ENCODE measurements at regions not wholly inside any gene's neighbourhood (a gene's known extent, or its start where the extent isn't known, plus 50 kb on each side); places are given as distances from the start of the nearest gene placed in this dataset.

DNA sequence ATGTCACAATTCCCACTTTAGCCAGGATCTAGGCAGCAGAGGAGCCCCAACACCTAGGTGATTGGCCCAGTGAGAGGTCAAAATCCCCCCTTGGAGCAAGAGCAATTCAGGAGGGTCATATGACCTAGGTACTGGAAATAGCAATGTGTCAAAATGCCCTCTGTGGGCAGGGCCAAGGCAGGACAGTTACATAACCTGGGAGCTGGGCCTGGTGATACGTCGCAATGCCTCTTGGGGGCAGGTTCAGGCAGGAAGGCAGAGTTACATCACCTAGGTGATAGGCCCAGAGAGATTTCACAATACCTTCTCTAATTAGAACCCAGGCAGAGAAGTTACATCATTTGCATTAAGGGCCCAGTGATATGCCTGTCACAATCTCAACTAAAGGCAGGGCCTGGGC is 1906.3 kb downstream of the TP53TG3F start:
- DNase-seq (ENCODE audit: low read depth) = peak; percentile 57
- TF ChIP-seq, protein P1, sequence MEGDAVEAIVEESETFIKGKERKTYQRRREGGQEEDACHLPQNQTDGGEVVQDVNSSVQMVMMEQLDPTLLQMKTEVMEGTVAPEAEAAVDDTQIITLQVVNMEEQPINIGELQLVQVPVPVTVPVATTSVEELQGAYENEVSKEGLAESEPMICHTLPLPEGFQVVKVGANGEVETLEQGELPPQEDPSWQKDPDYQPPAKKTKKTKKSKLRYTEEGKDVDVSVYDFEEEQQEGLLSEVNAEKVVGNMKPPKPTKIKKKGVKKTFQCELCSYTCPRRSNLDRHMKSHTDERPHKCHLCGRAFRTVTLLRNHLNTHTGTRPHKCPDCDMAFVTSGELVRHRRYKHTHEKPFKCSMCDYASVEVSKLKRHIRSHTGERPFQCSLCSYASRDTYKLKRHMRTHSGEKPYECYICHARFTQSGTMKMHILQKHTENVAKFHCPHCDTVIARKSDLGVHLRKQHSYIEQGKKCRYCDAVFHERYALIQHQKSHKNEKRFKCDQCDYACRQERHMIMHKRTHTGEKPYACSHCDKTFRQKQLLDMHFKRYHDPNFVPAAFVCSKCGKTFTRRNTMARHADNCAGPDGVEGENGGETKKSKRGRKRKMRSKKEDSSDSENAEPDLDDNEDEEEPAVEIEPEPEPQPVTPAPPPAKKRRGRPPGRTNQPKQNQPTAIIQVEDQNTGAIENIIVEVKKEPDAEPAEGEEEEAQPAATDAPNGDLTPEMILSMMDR (IDR thresholded peaks at IDR 0.05; ENCODE audit: insufficient read depth, low read depth, low read length, missing control alignments) = no peak
- no peak overlapping the region for H3K4me3 ChIP-seq (ENCODE audit: low read length)

DNA sequence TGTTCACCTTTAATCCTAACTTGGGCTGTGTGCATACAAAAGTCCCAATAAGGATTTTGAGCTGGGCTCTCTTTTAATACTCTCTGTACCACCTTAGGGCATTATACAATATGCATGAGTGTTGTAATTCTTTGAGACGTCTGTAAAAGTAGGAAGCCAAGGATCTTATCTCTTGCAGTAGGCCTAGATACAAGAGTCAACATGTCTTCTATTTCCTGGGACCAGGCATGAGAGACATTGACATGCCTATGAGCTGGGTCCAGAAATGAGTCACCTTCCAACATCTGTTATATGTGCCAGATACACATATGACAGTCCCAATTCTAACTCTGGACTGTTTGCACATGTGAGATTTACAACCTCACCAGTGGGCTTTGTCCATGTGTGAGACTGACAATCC is 1911.2 kb downstream of the TP53TG3F start:
- DNase-seq (ENCODE audit: low read depth) = peak; percentile 44
- TF ChIP-seq, protein P1 (IDR thresholded peaks at IDR 0.05; ENCODE audit: insufficient read depth, low read depth, low read length, missing control alignments) = no peak
- no peak overlapping the region for H3K4me3 ChIP-seq (ENCODE audit: low read length)

DNA sequence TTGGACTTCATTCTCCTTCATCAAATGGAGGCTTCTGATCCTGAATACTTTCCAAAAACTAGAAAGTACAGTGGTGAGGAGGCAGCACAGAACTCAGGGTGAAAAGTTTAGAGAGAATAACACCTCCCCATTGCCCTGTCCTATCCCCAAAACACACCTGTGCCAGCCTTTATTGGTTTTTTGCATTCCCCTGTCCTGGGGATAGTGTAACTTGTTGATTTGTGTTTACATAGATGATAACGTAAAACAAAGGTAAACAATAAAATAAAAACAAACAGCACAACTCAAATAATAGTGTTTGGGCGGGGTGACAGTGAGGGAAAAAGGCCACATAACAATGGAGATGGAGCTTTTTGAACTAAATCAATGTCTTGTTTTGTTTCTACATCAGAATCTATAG is 1917.7 kb downstream of the TP53TG3F start:
- TF ChIP-seq, protein P1 (IDR thresholded peaks at IDR 0.05; ENCODE audit: insufficient read depth, low read depth, low read length, missing control alignments) = no peak

DNA sequence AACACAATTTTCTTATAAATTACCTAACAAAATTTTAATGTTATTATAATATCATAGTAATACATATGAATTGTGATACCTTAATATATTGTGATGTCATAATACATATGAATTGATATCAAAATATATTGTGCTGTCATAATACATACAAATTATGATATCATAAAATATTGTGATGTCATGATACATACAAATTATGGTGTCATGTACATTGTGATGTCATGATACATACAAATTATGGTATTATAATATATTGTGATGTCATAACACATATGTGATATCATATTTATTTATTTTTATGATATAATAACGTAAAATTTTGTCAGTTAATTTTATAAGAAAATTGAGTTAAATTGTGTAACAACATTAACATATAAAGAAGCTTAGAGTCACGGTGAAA is 1927.2 kb downstream of the TP53TG3F start:
- H3K4me3 ChIP-seq (ENCODE audit: low read length) = no peak overlapping the region
- TF ChIP-seq, protein P1 (IDR thresholded peaks at IDR 0.05; ENCODE audit: insufficient read depth, low read depth, low read length, missing control alignments) = no peak
- DNase-seq (ENCODE audit: low read depth) = no peak

More for the DNA sequence above, 1917.7 kb downstream of the TP53TG3F start:
- no peak for DNase-seq (ENCODE audit: low read depth)
- no peak overlapping the region for H3K4me3 ChIP-seq (ENCODE audit: low read length)

DNA sequence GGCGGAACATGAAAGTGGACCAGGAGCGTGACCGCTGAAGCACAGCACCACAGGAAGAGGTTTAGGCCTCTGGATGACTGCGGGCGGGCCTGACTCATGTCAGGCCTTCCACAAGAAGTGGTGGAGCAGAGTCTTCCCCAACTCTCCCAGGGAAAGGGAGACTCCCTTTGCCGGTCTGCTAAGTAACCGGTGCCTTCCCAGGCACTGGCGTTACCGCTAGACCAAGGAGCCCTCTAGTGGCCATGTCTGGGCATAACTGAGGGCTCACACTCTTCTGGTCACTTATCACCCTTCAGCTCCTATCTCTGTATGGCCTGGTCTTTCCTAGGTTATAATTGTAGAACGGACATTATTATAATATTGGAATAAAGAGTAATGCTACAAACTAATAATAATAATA is 1931.9 kb downstream of the TP53TG3F start:
- DNase-seq (ENCODE audit: low read depth) = peak; percentile 62
- H3K4me3 ChIP-seq (ENCODE audit: low read length) = no peak overlapping the region
- TF ChIP-seq, protein P1 (IDR thresholded peaks at IDR 0.05; ENCODE audit: insufficient read depth, low read depth, low read length, missing control alignments) = peak; percentile 56

DNA sequence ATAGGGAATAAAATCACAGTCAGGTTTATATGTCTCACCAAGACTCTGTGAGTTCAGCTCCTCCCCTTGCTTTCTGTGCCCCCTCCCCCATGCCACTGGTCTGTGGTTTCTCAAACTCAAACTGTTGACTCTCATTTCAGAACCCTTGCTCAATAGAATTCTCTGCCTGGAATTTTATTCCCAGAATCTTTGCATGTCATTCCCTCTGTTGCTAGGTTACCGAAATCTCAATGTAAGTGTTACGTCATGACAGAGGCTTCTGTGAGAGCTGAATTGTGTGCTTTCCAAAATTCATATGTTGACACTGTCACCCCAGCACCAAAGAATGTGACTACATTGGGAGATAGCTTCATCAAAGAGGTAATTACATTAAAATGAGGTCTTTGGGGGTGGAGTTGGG is 1938.8 kb downstream of the TP53TG3F start:
- TF ChIP-seq, protein P1 (IDR thresholded peaks at IDR 0.05; ENCODE audit: insufficient read depth, low read depth, low read length, missing control alignments) = no peak
- DNase-seq (ENCODE audit: low read depth) = no peak
- H3K4me3 ChIP-seq (ENCODE audit: low read length) = no peak overlapping the region

DNA sequence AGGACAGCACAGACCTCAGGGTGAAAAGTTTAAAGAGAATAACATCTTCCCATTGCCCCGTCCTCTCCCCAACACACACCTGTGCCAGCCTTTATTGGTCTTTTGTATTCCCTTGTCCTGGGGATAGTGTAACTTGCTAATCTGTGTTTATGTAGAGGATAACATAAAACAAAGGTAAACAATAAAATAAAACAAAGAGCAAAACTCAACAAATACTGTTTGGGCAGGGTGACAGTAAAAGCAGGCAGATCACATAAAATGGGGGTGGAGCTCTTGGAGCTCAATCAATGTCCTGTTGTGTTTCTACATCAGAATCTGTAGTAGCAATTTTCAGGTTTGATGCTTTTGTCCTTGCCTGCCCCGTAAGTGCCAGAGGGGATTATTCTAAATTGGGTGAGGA is 1939.7 kb downstream of the TP53TG3F start:
- no peak overlapping the region for H3K4me3 ChIP-seq (ENCODE audit: low read length)
- DNase-seq (ENCODE audit: low read depth) = no peak
- TF ChIP-seq, protein P1 (IDR thresholded peaks at IDR 0.05; ENCODE audit: insufficient read depth, low read depth, low read length, missing control alignments) = no peak
